A549 (cell line): ENCODE measurements at regions not wholly inside any gene's neighbourhood (a gene's known extent, or its start where the extent isn't known, plus 50 kb on each side); places are given as distances from the start of the nearest gene placed in this dataset.

Source experiments
- ATAC-seq, 2 experiments: fragments of 200-7000 bp in 1 of 2; fragments of >200 bp in 1 of 2; cut with Nextera tagmentation in 1 of 2; cut with Tn5 transposase in 1 of 2; 3 replicates each; pipeline versions ENCODE4 v1.8.0 to v1.9.1; 2018 to 2020; ENCODE audit warnings: mild to moderate bottlenecking in 1 of 2, moderate library complexity in 1 of 2
- CTCF ChIA-PET: fragments of 300-600 bp; sonication (Branson Sonifier 250); formaldehyde crosslinking; extraction: SDS; loops from one replicate; lab custom pipeline; 2021; ENCODE audit warnings: antibody characterized with exemption, inconsistent platforms; lab: Yijun Ruan, JAX
- POLR2A ChIA-PET: fragments of 350-600 bp; formaldehyde crosslinking; extraction: SDS; loops from one replicate; lab custom pipeline; 2021; ENCODE audit warnings: antibody characterized with exemption, inconsistent platforms; lab: Yijun Ruan, JAX
- DNase-seq, 2 experiments: peaks; one replicate each; pipeline versions ENCODE4 v3.0.0 to v3.0.0-alpha.2; 2011 to 2016; ENCODE audit warnings: low read depth in 1 of 2, low spot score in 1 of 2
- FAIRE-seq: peaks from 2 replicates; lab custom pipeline; 2011; peaks lifted over from hg19 to GRCh38; lab: Jason Lieb, UNC
- H3K27ac ChIP-seq, 2 experiments: fragments of >200 bp; sonication (Bioruptor Twin); formaldehyde crosslinking; 3 replicates each; pipeline ENCODE4 v1.5.1; 2016 to 2017
- H3K4me1 ChIP-seq: fragments of >200 bp; sonication (Bioruptor Twin); formaldehyde crosslinking; 3 replicates; pipeline ENCODE4 v1.6.1; 2016
- H3K4me2 ChIP-seq: fragments of >200 bp; sonication (Bioruptor Twin); formaldehyde crosslinking; 3 replicates; pipeline ENCODE4 v1.6.1; 2016
- H3K4me3 ChIP-seq: fragments of >200 bp; sonication (Bioruptor Twin); formaldehyde crosslinking; 3 replicates; pipeline ENCODE4 v1.5.1; 2016
- H3K9me3 ChIP-seq: fragments of >200 bp; sonication (Bioruptor Twin); formaldehyde crosslinking; 3 replicates; pipeline ENCODE4 v1.6.1; 2016
- ATOH8 ChIP-seq: fragments of 250-450 bp; sonication (Bioruptor Pico); IDR thresholded peaks from 2 replicates; pipeline ENCODE4 v1.5.0; 2020; ENCODE audit warnings: low read depth, mild to moderate bottlenecking, moderate library complexity
- BCL3 ChIP-seq: fragments of >200 bp; sonication (Bioruptor Twin); formaldehyde crosslinking; IDR thresholded peaks from 3 replicates; pipeline ENCODE4 v1.6.1; 2016
- BHLHE40 ChIP-seq: IDR thresholded peaks from 2 replicates; pipeline ENCODE4 v1.6.1; 2012; ENCODE audit warnings: low read depth, low read length, inconsistent platforms
- CBX2 ChIP-seq: fragments of 200-600 bp; sonication (generic); IDR thresholded peaks from 2 replicates; pipeline ENCODE4 v1.6.1; 2016; ENCODE audit warnings: low read depth, mild to moderate bottlenecking, borderline replicate concordance
- CBX8 ChIP-seq: fragments of 200-600 bp; sonication (generic); IDR thresholded peaks from 2 replicates; pipeline ENCODE4 v1.6.1; 2016
- CEBPB ChIP-seq, 2 experiments: fragments of >200 bp in 1 of 2; sonication (Bioruptor Twin) in 1 of 2; formaldehyde crosslinking in 1 of 2; IDR thresholded peaks; 2 replicates each; pipeline ENCODE4 v1.6.1; 2012 to 2016
- EP300 ChIP-seq, 2 experiments: fragments of >200 bp; sonication (Bioruptor Twin); formaldehyde crosslinking; IDR thresholded peaks; 2 replicates in 1 of 2; 3 replicates in 1 of 2; pipeline ENCODE4 v1.6.1; 2016 to 2017
- FOSB ChIP-seq: fragments of 250-450 bp; sonication (Bioruptor Pico); IDR thresholded peaks from 2 replicates; pipeline ENCODE4 v1.5.0; 2020; ENCODE audit warnings: mild to moderate bottlenecking, moderate library complexity
- HEYL ChIP-seq: fragments of 250-450 bp; sonication (Bioruptor Pico); IDR thresholded peaks from 2 replicates; pipeline ENCODE4 v1.8.0; 2021; ENCODE audit warnings: mild to moderate bottlenecking, moderate library complexity
- HOXB5 ChIP-seq: fragments of 250-450 bp; sonication (Bioruptor Pico); IDR thresholded peaks from 2 replicates; pipeline ENCODE4 v1.5.0; 2020; ENCODE audit warnings: mild to moderate bottlenecking, moderate library complexity
- JUN ChIP-seq, 2 experiments: fragments of >200 bp; sonication (Bioruptor Twin); formaldehyde crosslinking; IDR thresholded peaks; 2 replicates in 1 of 2; 3 replicates in 1 of 2; pipeline ENCODE4 v1.6.1; 2016 to 2017
- KDM1A ChIP-seq: fragments of 200-600 bp; sonication (generic); IDR thresholded peaks from 2 replicates; pipeline ENCODE4 v1.6.1; 2016; ENCODE audit warnings: low read depth, mild to moderate bottlenecking
- KDM5A ChIP-seq: fragments of 200-600 bp; sonication (generic); IDR thresholded peaks from 2 replicates; pipeline ENCODE4 v1.6.1; 2016; ENCODE audit warnings: antibody characterized with exemption, mild to moderate bottlenecking
- MAZ ChIP-seq: fragments of 150-350 bp; IDR thresholded peaks from 2 replicates; pipeline ENCODE4 v1.6.1; 2014; ENCODE audit warnings: antibody characterized with exemption, low read depth, low read length, borderline replicate concordance
- NFE2L2 ChIP-seq: fragments of 150-350 bp; conservative IDR thresholded peaks from 2 replicates; pipeline ENCODE4 v1.6.1; 2014; ENCODE audit warnings: low read length
- POLR2AphosphoS2 ChIP-seq: conservative IDR thresholded peaks from 2 replicates; pipeline ENCODE4 v1.6.1; 2012; ENCODE audit warnings: low read length, improper control_type of control experiment, inconsistent platforms
- RAD21 ChIP-seq, 2 experiments: fragments of >200 bp in 1 of 2; sonication (Bioruptor Twin) in 1 of 2; formaldehyde crosslinking in 1 of 2; IDR thresholded peaks in 1 of 2; conservative IDR thresholded peaks in 1 of 2; 2 replicates in 1 of 2; 3 replicates in 1 of 2; pipeline ENCODE4 v1.6.1; 2012 to 2018; ENCODE audit warnings: inconsistent platforms in 1 of 2
- RARB ChIP-seq: fragments of 250-450 bp; sonication (Bioruptor Pico); IDR thresholded peaks from 2 replicates; pipeline ENCODE4 v1.8.0; 2021; ENCODE audit warnings: mild to moderate bottlenecking, moderate library complexity
- RCOR1 ChIP-seq: fragments of 150-350 bp; IDR thresholded peaks from 2 replicates; pipeline ENCODE4 v1.6.1; 2014; ENCODE audit warnings: antibody characterized with exemption, low read length, low read depth
- TFCP2L1 ChIP-seq: fragments of 250-450 bp; sonication (Bioruptor Pico); IDR thresholded peaks from 2 replicates; pipeline ENCODE4 v1.5.0; 2021; ENCODE audit warnings: mild to moderate bottlenecking
- TP53 ChIP-seq: fragments of 250-450 bp; sonication (Bioruptor Pico); IDR thresholded peaks from 2 replicates; pipeline ENCODE4 v1.5.0; 2021; ENCODE audit warnings: mild to moderate bottlenecking, moderate library complexity
- USF2 ChIP-seq: fragments of 450-650 bp; IDR thresholded peaks from 2 replicates; pipeline ENCODE4 v1.6.1; 2014; ENCODE audit warnings: antibody characterized with exemption
- ZC3H11A ChIP-seq: fragments of 450-650 bp; IDR thresholded peaks from 2 replicates; pipeline ENCODE4 v1.6.1; 2014; ENCODE audit warnings: antibody characterized with exemption, mild to moderate bottlenecking
- WGBS: methylation state at CpG from one replicate; pipeline ENCODE4 v1.1.6; 2017; ENCODE audit errors: missing lambda C conversion rate; 5-methylcytosine and 5-hydroxymethylcytosine counted together
- TF ChIP-seq, protein P1 (sequence below): fragments of 250-450 bp; sonication (Bioruptor Pico); IDR thresholded peaks from 2 replicates; pipeline ENCODE4 v1.5.0; 2021; ENCODE audit warnings: mild to moderate bottlenecking, moderate library complexity, borderline replicate concordance

- WGBS, result 34% methylated on average over 5 of the region's 5 CpGs
- no peak for ATAC-seq
- Histone ChIP-seq H3K4me2 (no peak overlapping the region), H3K4me3 (no peak overlapping the region), H3K9me3 (no peaks in the 10 kb centered on the region), H3K4me1 (no peaks in the 10 kb centered on the region), H3K27ac (no peak overlapping the region)
- no peak for DNase-seq
- CTCF ChIA-PET, result no interaction called here
- POLR2A ChIA-PET, result no interaction called here
- FAIRE-seq, result no peak
- TF ChIP-seq HOXB5 (CRISPR knock-in tag) (no peak), KDM5A (no peak), NFE2L2 (no peak), KDM1A (no peak), CEBPB (IDR thresholded peaks at IDR 0.05) (no peak), BHLHE40 (no peak), BCL3 (no peak), TFCP2L1 (no peak), CBX8 (no peak), RCOR1 (no peak), JUN (IDR thresholded peaks at IDR 0.05) (no peak)
- TF ChIP-seq, all 56 proteins: peak for 0
Observed at GRCh38 chr2:16330982-16331381, 334.7 kb downstream of the CYRIA start.

DNA sequence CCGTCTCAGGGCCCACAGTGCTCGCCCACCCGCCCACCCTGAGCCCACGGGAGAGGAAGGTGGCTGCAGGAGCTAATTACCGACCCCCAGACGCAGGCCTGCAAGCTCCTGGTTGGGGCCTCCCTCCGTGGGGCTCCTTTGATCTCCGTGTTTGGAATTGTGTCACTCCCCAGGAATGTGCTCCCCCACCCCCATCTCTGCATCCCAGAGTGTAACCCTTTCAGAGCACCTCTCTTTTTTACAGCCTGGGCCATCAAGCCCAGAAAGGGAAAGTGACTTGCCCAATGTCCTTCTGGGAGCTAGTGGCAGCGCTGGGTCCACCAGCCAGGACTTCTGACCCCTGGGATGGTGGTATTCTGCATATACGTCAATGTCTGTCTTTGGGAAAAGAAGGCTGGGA lies 335.1 kb downstream of the CYRIA start:
- Histone ChIP-seq H3K4me1 (no peaks in the 10 kb centered on the region), H3K4me2 (no peak overlapping the region), H3K27ac (no peak overlapping the region), H3K9me3 (no peaks in the 10 kb centered on the region), H3K4me3 (no peak overlapping the region)
- DNase-seq, result no peak
- WGBS, result 37% methylated on average over 8 of the region's 10 CpGs
- FAIRE-seq, result no peak
- ChIA-PET CTCF (no interaction called here), POLR2A (no interaction called here)
- ATAC-seq, result no peak
- TF ChIP-seq POLR2AphosphoS2 (no peak), CBX2 (no peak), RARB (CRISPR knock-in tag) (no peak), RCOR1 (no peak), TFCP2L1 (no peak), FOSB (CRISPR knock-in tag) (no peak), USF2 (no peak), EP300 (IDR thresholded peaks at IDR 0.05) (no peak), ATOH8 (CRISPR knock-in tag) (no peak), MAZ (no peak), ZC3H11A (no peak), BCL3 (no peak), RAD21 (conservative IDR thresholded peaks at IDR 0.05 in 1 of 2, IDR thresholded peaks at IDR 0.05 in 1 of 2) (no peak), HEYL (CRISPR knock-in tag) (no peak), TP53 (no peak), NFE2L2 (no peak)
- TF ChIP-seq, protein P1, sequence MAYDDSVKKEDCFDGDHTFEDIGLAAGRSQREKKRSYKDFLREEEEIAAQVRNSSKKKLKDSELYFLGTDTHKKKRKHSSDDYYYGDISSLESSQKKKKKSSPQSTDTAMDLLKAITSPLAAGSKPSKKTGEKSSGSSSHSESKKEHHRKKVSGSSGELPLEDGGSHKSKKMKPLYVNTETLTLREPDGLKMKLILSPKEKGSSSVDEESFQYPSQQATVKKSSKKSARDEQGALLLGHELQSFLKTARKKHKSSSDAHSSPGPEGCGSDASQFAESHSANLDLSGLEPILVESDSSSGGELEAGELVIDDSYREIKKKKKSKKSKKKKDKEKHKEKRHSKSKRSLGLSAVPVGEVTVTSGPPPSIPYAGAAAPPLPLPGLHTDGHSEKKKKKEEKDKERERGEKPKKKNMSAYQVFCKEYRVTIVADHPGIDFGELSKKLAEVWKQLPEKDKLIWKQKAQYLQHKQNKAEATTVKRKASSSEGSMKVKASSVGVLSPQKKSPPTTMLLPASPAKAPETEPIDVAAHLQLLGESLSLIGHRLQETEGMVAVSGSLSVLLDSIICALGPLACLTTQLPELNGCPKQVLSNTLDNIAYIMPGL, result no peak
